ENCODE measurements at regions not wholly inside any gene's neighbourhood (a gene's known extent, or its start where the extent isn't known, plus 50 kb on each side); places are given as distances from the start of the nearest gene placed in this dataset.

DNA sequence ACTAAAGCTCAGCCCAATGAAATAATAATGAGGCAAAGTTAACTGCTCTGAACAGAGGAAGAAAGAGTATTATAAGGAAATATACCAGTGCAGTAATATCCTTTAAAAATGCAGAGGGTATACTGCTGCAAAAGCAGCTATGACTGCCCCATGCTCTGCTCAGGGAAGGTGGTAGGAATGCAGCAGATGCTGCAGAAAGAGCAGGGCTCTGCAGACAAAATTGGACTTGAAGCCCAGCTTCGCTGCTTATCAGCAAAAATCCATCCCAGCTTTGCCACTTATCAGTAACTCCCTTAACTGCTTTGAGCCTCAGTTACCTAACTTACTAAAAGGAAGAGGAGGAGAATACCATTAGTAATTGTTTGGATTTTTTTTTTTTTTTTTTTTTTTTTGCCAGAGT, 533.8 kb upstream of the CDH5 start:
- TF ChIP-seq, protein P1, sequence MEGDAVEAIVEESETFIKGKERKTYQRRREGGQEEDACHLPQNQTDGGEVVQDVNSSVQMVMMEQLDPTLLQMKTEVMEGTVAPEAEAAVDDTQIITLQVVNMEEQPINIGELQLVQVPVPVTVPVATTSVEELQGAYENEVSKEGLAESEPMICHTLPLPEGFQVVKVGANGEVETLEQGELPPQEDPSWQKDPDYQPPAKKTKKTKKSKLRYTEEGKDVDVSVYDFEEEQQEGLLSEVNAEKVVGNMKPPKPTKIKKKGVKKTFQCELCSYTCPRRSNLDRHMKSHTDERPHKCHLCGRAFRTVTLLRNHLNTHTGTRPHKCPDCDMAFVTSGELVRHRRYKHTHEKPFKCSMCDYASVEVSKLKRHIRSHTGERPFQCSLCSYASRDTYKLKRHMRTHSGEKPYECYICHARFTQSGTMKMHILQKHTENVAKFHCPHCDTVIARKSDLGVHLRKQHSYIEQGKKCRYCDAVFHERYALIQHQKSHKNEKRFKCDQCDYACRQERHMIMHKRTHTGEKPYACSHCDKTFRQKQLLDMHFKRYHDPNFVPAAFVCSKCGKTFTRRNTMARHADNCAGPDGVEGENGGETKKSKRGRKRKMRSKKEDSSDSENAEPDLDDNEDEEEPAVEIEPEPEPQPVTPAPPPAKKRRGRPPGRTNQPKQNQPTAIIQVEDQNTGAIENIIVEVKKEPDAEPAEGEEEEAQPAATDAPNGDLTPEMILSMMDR (IDR thresholded peaks at IDR 0.05): no peak
- no peak for TF ChIP-seq POLR2A (IDR thresholded peaks at IDR 0.05)
